OCI-LY7 (cell line): ENCODE measurements at regions not wholly inside any gene's neighbourhood (a gene's known extent, or its start where the extent isn't known, plus 50 kb on each side); places are given as distances from the start of the nearest gene placed in this dataset.

Experiments
- CTCF ChIP-seq: fragments of 200-600 bp; sonication (generic); conservative IDR thresholded peaks from 2 replicates; pipeline ENCODE4 v1.5.1; 2014; ENCODE audit warnings: mild to moderate bottlenecking, antibody characterized with exemption, low read length, moderate library complexity, mixed read lengths
- EZH2phosphoT487 ChIP-seq: fragments of 200-600 bp; sonication (generic); IDR thresholded peaks from 2 replicates; pipeline ENCODE4 v1.6.1; 2018; ENCODE audit warnings: low read depth, borderline replicate concordance, mild to moderate bottlenecking, mixed run types, antibody characterized with exemption, low read length, moderate library complexity, mixed read lengths

- TF ChIP-seq CTCF (no peak), EZH2phosphoT487 (no peak)
These were observed 283.8 kb downstream of the MRPL39 start for GRCh38 chr21:25323356-25323949.
